ENCODE measurements at regions not wholly inside any gene's neighbourhood (a gene's known extent, or its start where the extent isn't known, plus 50 kb on each side); places are given as distances from the start of the nearest gene placed in this dataset.

DNA sequence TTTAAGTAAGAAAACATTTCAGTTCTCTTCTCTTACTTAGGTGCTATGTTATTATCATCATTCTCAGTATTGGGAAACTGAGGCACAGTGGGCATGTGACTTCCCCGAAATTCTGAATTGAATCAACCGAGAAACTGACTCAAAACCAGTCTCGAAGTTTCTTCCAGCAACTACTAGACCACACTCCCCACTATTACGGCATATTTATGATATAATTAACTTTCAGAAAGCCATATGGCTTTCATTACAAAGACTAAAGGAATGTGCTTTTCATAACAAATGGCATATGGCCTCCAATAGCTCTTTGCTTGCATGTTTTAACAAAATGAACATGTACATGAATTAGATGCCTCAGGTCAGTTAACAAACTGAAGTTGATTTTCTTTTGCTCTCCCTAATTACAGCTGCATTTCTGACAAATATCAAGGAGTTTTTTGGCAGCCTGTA is 182.9 kb upstream of the SLC38A2 start:
- TF ChIP-seq, protein P1, sequence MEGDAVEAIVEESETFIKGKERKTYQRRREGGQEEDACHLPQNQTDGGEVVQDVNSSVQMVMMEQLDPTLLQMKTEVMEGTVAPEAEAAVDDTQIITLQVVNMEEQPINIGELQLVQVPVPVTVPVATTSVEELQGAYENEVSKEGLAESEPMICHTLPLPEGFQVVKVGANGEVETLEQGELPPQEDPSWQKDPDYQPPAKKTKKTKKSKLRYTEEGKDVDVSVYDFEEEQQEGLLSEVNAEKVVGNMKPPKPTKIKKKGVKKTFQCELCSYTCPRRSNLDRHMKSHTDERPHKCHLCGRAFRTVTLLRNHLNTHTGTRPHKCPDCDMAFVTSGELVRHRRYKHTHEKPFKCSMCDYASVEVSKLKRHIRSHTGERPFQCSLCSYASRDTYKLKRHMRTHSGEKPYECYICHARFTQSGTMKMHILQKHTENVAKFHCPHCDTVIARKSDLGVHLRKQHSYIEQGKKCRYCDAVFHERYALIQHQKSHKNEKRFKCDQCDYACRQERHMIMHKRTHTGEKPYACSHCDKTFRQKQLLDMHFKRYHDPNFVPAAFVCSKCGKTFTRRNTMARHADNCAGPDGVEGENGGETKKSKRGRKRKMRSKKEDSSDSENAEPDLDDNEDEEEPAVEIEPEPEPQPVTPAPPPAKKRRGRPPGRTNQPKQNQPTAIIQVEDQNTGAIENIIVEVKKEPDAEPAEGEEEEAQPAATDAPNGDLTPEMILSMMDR (conservative IDR thresholded peaks at IDR 0.05; ENCODE audit: low read depth, low read length) = no peak
- TF ChIP-seq MXI1 (IDR thresholded peaks at IDR 0.05; ENCODE audit: borderline replicate concordance, low read depth, low read length) (no peak), POLR2A (IDR thresholded peaks at IDR 0.05; ENCODE audit: low read depth, low read length) (peak; percentile 15; the same call in 1 of the 2 replicates)

Data from IMR-90 (cell line).